Ishikawa (cell line): ENCODE measurements at regions not wholly inside any gene's neighbourhood (a gene's known extent, or its start where the extent isn't known, plus 50 kb on each side); places are given as distances from the start of the nearest gene placed in this dataset.

Experiments
- EP300 ChIP-seq: IDR thresholded peaks from 2 replicates; pipeline ENCODE4 v1.6.1; 2012; ENCODE audit warnings: borderline replicate concordance
- REST ChIP-seq: IDR thresholded peaks from 2 replicates; pipeline ENCODE4 v1.6.1; 2012; ENCODE audit warnings: low read depth, mild to moderate bottlenecking
- YY1 ChIP-seq: IDR thresholded peaks from 2 replicates; pipeline ENCODE4 v1.6.1; 2012; ENCODE audit warnings: low read depth

- TF ChIP-seq REST, result no peak
- no peak for TF ChIP-seq YY1
- no peak for TF ChIP-seq EP300
Measured at GRCh38 chr4:13763707-13764106, 136.2 kb upstream of the BOD1L1 start.
